CMK (cell line): ENCODE measurements at regions not wholly inside any gene's neighbourhood (a gene's known extent, or its start where the extent isn't known, plus 50 kb on each side); places are given as distances from the start of the nearest gene placed in this dataset.
"Not testable (repeated sequence)": the region's sequence is repeated elsewhere in the genome, so short reads cannot be mapped to it uniquely, and the experiment has no call there.

Source experiments
- DNase-seq: peaks from one replicate; pipeline ENCODE4 v3.0.0-alpha.2; 2010; ENCODE audit warnings: low read depth

DNA sequence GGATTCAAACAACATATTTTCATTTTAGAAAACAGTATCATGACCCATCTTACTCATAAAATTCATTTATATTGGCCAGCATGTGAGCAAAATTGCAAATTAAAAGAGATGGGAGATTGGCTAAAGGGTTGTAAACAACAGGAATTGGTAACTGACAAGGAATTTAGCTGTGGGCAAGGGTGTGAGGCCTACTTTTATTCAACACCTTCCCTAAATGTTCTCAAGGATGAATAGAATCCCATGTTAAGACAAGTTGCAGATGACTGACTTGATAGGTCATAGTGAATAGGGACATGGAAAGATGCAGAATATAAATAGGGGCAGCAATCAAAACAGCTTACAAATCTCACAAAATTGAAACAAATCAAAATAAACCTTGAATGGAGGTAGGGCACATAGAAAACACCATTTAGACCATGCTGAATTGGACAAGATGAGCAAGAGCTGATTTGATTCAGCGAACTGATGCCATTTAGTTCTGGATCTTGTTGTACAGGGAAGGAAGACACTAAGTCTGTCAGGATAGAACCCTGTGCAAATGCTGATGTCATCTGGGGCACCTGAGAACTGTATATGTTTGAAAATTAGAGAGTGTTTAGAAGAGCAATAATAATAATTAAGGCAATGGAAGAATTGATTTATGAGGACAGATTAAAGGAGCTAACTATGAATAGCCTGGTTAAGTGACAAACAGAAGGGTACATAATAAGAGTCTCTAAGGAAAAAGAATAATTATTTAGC is 509.7 kb downstream of the ZEB2 start:
- no peak for DNase-seq

DNA sequence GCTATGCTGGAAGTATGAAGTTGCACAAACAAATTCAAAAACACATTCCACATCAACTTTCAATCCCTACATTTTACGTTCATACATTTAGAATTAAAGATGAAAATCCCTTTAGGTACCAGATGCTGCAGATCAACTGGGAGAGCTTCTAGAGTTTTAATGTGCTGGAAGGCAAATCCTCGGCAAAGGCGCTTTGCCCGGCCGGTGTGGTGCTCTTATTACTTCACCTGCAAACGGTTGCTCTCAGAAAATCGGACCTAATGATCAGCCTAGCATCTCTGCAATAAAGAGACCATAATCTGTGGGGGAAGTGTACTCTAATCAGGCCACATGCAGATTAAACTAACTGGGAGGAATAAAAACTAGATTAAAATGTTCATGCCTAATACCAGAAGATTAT is 513.8 kb downstream of the ZEB2 start:
- no peak for DNase-seq

DNA sequence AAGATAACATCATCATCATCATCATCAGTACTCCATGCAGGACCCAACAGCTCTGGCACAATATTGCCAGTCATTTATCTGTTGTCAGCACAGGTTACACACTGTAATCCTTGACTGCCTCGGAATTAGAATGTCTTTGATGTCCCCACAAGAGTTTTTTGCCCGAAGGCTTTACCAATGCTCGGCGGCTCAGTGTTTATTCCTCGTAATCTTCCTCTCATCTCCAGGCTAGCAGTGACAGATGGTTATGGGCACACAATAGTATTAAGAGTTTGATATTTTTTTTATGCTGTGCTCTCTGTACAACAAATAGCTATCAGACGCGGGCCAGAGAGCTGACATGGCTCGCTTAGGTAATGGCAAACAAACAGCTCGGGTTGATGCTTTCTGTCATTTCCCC is 515.2 kb downstream of the ZEB2 start:
- no peak for DNase-seq

GRCh38 chr2:144003460-144004075 is 516.4 kb downstream of the ZEB2 start:
- no peak for DNase-seq

GRCh38 chr2:143996974-143997373 is 522.9 kb downstream of the ZEB2 start:
- DNase-seq: no peak

- no peak for DNase-seq
These were observed 525.0 kb downstream of the ZEB2 start for GRCh38 chr2:143994961-143995360.

DNA sequence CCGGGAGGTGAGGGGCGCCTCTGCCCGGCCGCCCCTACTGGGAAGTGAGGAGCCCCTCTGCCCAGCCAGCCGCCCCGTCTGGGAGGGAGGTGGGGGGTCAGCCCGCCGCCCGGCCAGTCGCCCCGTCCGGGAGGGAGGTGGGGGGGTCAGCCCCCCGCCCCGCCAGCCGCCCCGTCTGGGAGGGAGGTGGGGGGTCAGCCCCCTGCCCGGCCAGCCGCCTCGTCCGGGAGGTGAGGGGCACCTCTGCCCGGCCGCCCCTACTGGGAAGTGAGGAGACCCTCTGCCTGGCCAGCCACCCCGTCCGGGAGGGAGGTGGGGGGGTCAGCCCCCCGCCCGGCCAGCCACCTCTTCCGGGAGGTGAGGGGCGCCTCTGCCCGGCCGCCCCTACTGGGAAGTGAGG is 528.3 kb downstream of the ZEB2 start:
- DNase-seq: not testable (repeated sequence)

- DNase-seq: no peak
These were observed 531.8 kb downstream of the ZEB2 start for GRCh38 chr2:143988082-143988481.

- no peak for DNase-seq
These were observed 538.5 kb downstream of the ZEB2 start for GRCh38 chr2:143981428-143981827.

- DNase-seq: no peak
These were observed 542.6 kb downstream of the ZEB2 start for GRCh38 chr2:143977356-143977755.

- no peak for DNase-seq
These were observed 544.7 kb downstream of the ZEB2 start for GRCh38 chr2:143975216-143975615.

DNA sequence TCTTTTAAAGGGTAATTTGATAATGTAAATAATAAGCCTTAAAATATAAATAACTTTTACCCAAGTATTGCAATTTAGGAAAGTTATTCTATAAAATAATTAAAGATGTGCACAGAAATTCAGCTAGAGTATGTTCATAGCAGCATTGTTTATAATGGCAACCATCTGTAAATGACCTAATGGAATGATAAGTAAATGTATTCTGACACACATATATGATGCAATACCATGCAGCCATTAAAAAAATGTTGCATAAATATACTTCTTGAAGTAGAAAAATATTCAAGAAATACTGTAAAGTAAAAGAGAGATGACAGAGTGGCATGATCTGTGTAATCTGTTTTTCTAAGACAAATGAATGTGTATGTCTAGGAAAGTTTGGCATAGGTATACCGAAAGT is 545.7 kb downstream of the ZEB2 start:
- no peak for DNase-seq

- no peak for DNase-seq
These were observed 551.1 kb downstream of the ZEB2 start for GRCh38 chr2:143968860-143969259.

GRCh38 chr2:143968360-143968759 is 551.6 kb downstream of the ZEB2 start:
- DNase-seq: no peak

- DNase-seq: no peak
These were observed 554.3 kb downstream of the ZEB2 start for GRCh38 chr2:143965493-143966164.

DNA sequence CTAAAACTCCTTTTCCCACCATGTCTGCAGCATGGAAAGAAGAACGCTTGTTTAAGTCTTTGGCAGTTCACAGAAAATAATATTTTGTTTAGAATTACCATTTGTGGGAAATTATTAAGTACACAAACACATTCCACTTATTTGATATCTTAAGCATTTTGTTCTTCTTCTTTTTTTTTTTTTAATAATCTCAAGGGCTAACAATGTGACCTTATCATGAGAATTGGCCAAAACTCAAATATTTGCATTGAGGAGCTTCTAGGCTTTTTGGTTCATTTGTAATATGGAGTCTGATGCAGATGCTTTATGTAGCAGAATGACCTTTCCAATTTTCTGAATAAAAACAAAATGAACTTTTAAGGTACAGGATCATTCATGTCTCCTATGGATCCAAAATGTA is 555.0 kb downstream of the ZEB2 start:
- no peak for DNase-seq

GRCh38 chr2:143960177-143960576 is 559.7 kb downstream of the ZEB2 start:
- no peak for DNase-seq

GRCh38 chr2:143957321-143957720 is 562.6 kb downstream of the ZEB2 start:
- DNase-seq: no peak

DNA sequence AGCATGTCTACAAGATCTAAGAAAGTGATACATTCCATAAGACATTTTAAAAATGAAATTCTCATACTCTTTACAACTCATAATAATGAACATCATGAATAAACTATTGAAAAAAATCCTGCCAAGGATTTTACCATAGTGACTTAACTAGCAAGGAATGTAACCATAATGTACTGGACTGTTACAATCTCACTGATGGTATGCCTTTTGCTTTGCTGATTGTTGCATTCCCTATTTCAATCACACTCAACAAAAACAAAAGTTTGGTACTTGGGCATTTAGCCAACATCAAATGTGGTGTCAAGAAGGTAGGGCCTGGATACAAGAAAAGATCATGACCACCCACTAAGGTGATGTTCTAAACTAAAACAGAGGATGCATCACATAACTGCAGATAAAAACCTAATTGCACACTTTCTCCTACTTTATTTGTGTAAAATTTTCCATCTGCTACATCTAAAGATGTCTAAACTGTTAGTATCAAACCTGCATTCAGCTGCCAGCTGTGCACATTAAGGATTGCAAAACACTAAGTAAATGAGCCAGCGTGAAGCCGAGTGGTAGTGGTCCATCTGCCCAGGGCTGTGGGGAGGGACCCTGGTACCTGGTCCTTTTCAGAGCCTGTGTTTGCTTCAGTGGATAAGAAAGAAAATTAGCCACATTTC is 564.4 kb downstream of the ZEB2 start:
- no peak for DNase-seq

DNA sequence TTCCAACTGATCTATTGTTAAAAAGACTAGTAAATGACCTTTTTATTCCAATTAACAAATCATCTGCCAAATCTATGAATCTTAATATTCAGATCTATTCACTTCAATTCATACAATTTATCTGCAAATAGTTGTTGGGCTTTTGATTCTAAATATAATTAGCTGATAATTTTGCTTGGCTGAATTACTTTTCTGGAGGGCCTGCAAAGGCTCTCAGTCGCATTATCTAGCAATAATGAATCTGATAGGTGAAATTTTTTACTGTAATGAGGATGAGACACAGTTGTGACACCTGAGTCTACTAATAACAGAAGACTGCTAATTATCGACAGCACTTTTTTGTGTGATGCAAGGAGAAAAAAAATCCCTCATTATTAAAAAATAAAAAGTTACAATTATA is 565.1 kb downstream of the ZEB2 start:
- no peak for DNase-seq

- DNase-seq: no peak
These were observed 565.7 kb downstream of the ZEB2 start for GRCh38 chr2:143954186-143954585.

DNA sequence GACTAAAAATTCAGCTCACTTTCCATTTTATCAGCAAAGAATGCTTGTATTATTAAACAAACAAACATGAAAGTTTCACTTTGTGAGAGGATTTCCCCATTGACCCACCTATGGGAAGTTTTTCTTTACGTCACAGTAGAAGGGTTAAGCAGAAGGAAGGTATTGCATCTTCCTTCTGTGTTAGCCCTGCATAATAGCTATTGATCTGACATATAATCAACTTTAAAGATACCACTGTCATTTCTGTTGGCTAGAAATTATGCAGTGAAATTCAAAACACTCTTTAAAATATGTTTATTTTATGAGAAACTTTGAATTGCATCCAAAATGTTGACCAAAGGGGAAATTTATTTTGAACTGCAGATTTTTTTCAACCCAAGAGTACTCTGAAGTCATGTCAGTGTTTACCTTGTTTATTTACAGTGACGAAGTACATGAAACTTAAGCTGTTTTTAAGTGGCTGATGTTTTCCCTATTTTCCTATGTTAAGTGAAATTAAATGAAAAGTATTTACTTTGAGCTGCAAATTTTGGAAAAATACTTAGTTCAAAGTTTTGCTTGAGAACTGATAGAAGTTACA is 566.4 kb downstream of the ZEB2 start:
- DNase-seq: no peak

GRCh38 chr2:143952536-143952935 is 567.4 kb downstream of the ZEB2 start:
- no peak for DNase-seq
